SK-N-SH (cell line): ENCODE measurements at regions not wholly inside any gene's neighbourhood (a gene's known extent, or its start where the extent isn't known, plus 50 kb on each side); places are given as distances from the start of the nearest gene placed in this dataset.

Experiments
- CTCF ChIA-PET: fragments of 300-600, 350-600 bp; formaldehyde crosslinking; extraction: SDS; loops from one replicate; lab custom pipeline; 2021; lab: Yijun Ruan, JAX
- POLR2A ChIA-PET: fragments of 350-600 bp; sonication (Branson Sonifier 250); formaldehyde crosslinking; extraction: SDS; loops from one replicate; lab custom pipeline; 2020; ENCODE audit warnings: antibody characterized with exemption, inconsistent platforms; lab: Yijun Ruan, JAX
- DNase-seq: peaks from one replicate; pipeline ENCODE4 v3.0.0; 2012
- H2AFZ ChIP-seq: fragments of 200-600 bp; sonication (generic); 2 replicates; pipeline ENCODE4 v1.8.1; 2016; ENCODE audit warnings: antibody characterized with exemption, mild to moderate bottlenecking, low read depth
- H3F3A ChIP-seq: fragments of 200-600 bp; sonication (generic); replicated peaks from 2 replicates; pipeline ENCODE3; 2016; ENCODE audit warnings: antibody characterized with exemption, mild to moderate bottlenecking; ENCODE audit not compliant: insufficient read depth
- H3K27ac ChIP-seq, 2 experiments: fragments of 200-500 bp in 1 of 2; fragments of 200-600 bp in 1 of 2; sonication (Bioruptor generic) in 1 of 2; sonication (generic), shearing (Covaris generic) in 1 of 2; 2 replicates each; pipeline versions ENCODE4 v1.5.1 to v1.6.1; 2014 to 2016; ENCODE audit warnings: low read depth in 2 of 2, inconsistent platforms in 1 of 2, low read length in 1 of 2, mild to moderate bottlenecking in 1 of 2, mixed read lengths in 1 of 2
- H3K27me3 ChIP-seq: fragments of 200-600 bp; sonication (generic), shearing (Covaris generic); 2 replicates; pipeline ENCODE4 v1.6.1; 2016; ENCODE audit warnings: mixed run types; ENCODE audit not compliant: insufficient read depth
- H3K36me3 ChIP-seq, 2 experiments: fragments of 200-500 bp in 1 of 2; fragments of 200-600 bp in 1 of 2; sonication (Bioruptor generic) in 1 of 2; sonication (generic) in 1 of 2; replicated peaks in 1 of 2; 2 replicates each; pipeline versions ENCODE3 to v1.5.1; 2014 to 2016; ENCODE audit warnings: low read length in 1 of 2, mild to moderate bottlenecking in 1 of 2; ENCODE audit not compliant: insufficient read depth in 2 of 2, control insufficient read depth in 1 of 2
- H3K4me1 ChIP-seq, 2 experiments: fragments of 200-500 bp in 1 of 2; fragments of 200-600 bp in 1 of 2; sonication (Bioruptor generic) in 1 of 2; sonication (generic), shearing (Covaris generic) in 1 of 2; 2 replicates each; pipeline versions ENCODE4 v1.5.1 to v1.6.1; 2014 to 2016; ENCODE audit warnings: low read depth in 1 of 2, low read length in 1 of 2, mixed run types in 1 of 2; ENCODE audit not compliant: insufficient read depth in 2 of 2, control insufficient read depth in 1 of 2
- H3K4me2 ChIP-seq: fragments of 200-600 bp; sonication (generic), shearing (Covaris generic); 2 replicates; pipeline ENCODE4 v1.6.1; 2017; ENCODE audit warnings: mixed run types
- H3K4me3 ChIP-seq, 2 experiments: fragments of 200-500 bp in 1 of 2; fragments of 200-600 bp in 1 of 2; sonication (Bioruptor generic) in 1 of 2; sonication (generic), shearing (Covaris generic) in 1 of 2; 2 replicates each; pipeline versions ENCODE4 v1.5.1 to v1.8.1; 2014 to 2016; ENCODE audit warnings: low read depth in 2 of 2, inconsistent platforms in 1 of 2, low read length in 1 of 2, mild to moderate bottlenecking in 1 of 2, mixed read lengths in 1 of 2, moderate library complexity in 1 of 2
- H3K79me2 ChIP-seq: fragments of 200-600 bp; sonication (generic); 2 replicates; pipeline ENCODE4 v1.8.1; 2017; ENCODE audit warnings: mild to moderate bottlenecking; ENCODE audit not compliant: insufficient read depth
- H3K9ac ChIP-seq: fragments of 200-600 bp; sonication (generic); 2 replicates; pipeline ENCODE4 v1.6.1; 2017; ENCODE audit warnings: mixed run types
- H3K9me2 ChIP-seq: fragments of 200-600 bp; sonication (generic); 2 replicates; pipeline ENCODE4 v1.6.1; 2017; ENCODE audit warnings: mixed run types
- H3K9me3 ChIP-seq: fragments of 200-600 bp; sonication (generic); 2 replicates; pipeline ENCODE4 v1.6.1; 2017; ENCODE audit warnings: mixed run types, mild to moderate bottlenecking, moderate library complexity
- H4K20me1 ChIP-seq: fragments of 200-600 bp; sonication (generic); 2 replicates; pipeline ENCODE4 v1.6.1; 2017; ENCODE audit warnings: mild to moderate bottlenecking, mixed run types; ENCODE audit not compliant: insufficient read depth
- EP300 ChIP-seq, 2 experiments: IDR thresholded peaks; 2 replicates each; pipeline versions ENCODE4 v1.4.0 to v1.6.1; 2012; ENCODE audit warnings: borderline replicate concordance in 1 of 2, low read depth in 1 of 2, low read length in 1 of 2
- FOXJ3 ChIP-seq: sonication (generic); formaldehyde crosslinking; IDR thresholded peaks from 2 replicates; pipeline ENCODE4 v1.5.1; 2020; ENCODE audit warnings: mild to moderate bottlenecking, missing genetic modification reagents
- FOXM1 ChIP-seq: IDR thresholded peaks from 2 replicates; pipeline ENCODE4 v1.4.0; 2012; ENCODE audit warnings: low read depth, mild to moderate bottlenecking
- GATA2 ChIP-seq: sonication (generic); formaldehyde crosslinking; IDR thresholded peaks from 2 replicates; pipeline ENCODE4 v1.5.0; 2020; ENCODE audit warnings: mild to moderate bottlenecking, missing genetic modification reagents
- NFIC ChIP-seq: IDR thresholded peaks from 2 replicates; pipeline ENCODE4 v1.4.0; 2012; ENCODE audit warnings: borderline replicate concordance
- POLR2AphosphoS5 ChIP-seq: IDR thresholded peaks from 2 replicates; pipeline ENCODE4 v1.6.1; 2012; ENCODE audit warnings: low read depth, low read length
- RFX5 ChIP-seq: IDR thresholded peaks from 2 replicates; pipeline ENCODE4 v1.6.1; 2012; ENCODE audit warnings: mild to moderate bottlenecking, improper control_type of control experiment, low read length
- RXRA ChIP-seq: IDR thresholded peaks from 2 replicates; pipeline ENCODE4 v1.4.0; 2012; ENCODE audit warnings: low read depth, mild to moderate bottlenecking, borderline replicate concordance
- SIN3A ChIP-seq: IDR thresholded peaks from 2 replicates; pipeline ENCODE4 v1.6.1; 2012; ENCODE audit warnings: low read depth, mild to moderate bottlenecking, low read length, moderate library complexity, borderline replicate concordance
- SMC3 ChIP-seq: IDR thresholded peaks from 2 replicates; pipeline ENCODE4 v1.6.1; 2012; ENCODE audit warnings: low read depth, low read length, improper control_type of control experiment
- TCF12 ChIP-seq: IDR thresholded peaks from 2 replicates; pipeline ENCODE4 v1.4.0; 2012
- TEAD4 ChIP-seq: IDR thresholded peaks from 2 replicates; pipeline ENCODE4 v1.4.0; 2012; ENCODE audit warnings: mild to moderate bottlenecking, borderline replicate concordance; ENCODE audit not compliant: insufficient read depth
- YY1 ChIP-seq: IDR thresholded peaks from 2 replicates; pipeline ENCODE4 v1.4.0; 2012; ENCODE audit warnings: low read depth, mild to moderate bottlenecking
- WGBS: methylation state at CpG from one replicate; pipeline ENCODE4 v1.1.6; 2017; ENCODE audit warnings: low lambda C conversion rate; 5-methylcytosine and 5-hydroxymethylcytosine counted together
- TF ChIP-seq, protein P1 (sequence below): fragments of 150-350 bp; IDR thresholded peaks from 2 replicates; pipeline ENCODE4 v1.6.1; 2017; ENCODE audit warnings: antibody characterized with exemption, low read length, low read depth, borderline replicate concordance
- TF ChIP-seq, protein P2 (sequence below): IDR thresholded peaks from 2 replicates; pipeline ENCODE4 v1.4.0; 2012; ENCODE audit warnings: low read depth
- TF ChIP-seq, protein P3 (sequence below): fragments of 150-350 bp; IDR thresholded peaks from 2 replicates; pipeline ENCODE4 v1.6.1; 2016; ENCODE audit warnings: mild to moderate bottlenecking, low read depth, low read length
- TF ChIP-seq, protein P4 (sequence below): IDR thresholded peaks from 2 replicates; pipeline ENCODE4; 2012
- TF ChIP-seq, protein P5 (sequence below): IDR thresholded peaks from 2 replicates; pipeline ENCODE4 v1.6.1; 2012; ENCODE audit warnings: mild to moderate bottlenecking, low read depth, low read length, moderate library complexity
- TF ChIP-seq, protein P6 (sequence below): IDR thresholded peaks from 2 replicates; pipeline ENCODE4 v1.4.0; 2012; ENCODE audit warnings: low read depth, borderline replicate concordance

DNA sequence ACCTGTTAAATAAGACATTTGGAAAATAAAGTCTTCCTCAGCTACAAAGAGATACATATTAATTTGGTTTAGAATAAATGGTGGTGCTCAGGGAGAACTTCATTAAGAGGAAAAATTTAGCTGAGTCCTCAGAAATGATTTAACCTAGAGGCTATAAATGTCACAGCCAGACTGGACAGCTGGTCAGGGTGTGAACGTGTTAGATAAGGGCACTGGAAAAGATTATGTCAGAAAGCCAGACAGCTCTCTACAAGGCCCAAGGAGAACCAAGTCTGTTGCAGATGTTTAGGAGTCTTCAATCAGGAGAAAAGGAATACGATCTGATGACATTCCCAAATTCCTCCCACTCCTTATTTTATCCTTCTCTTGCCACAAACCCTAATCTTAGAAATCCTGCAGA lies 265.2 kb downstream of the MAT2B start:
- Histone ChIP-seq H3K4me2 (no peak overlapping the region), H3K9ac (no peak overlapping the region), H3K27me3 (no peaks in the 10 kb centered on the region), H3K9me3 (no peaks in the 10 kb centered on the region), H3K27ac (no peak overlapping the region), H2AFZ (no peak overlapping the region), H3K4me3 (no peak overlapping the region), H4K20me1 (no peaks in the 10 kb centered on the region), H3K36me3 (no peaks in the 10 kb centered on the region), H3K4me1 (no peaks in the 10 kb centered on the region; a peak in 1 of 4 replicates), H3F3A (no peaks in the 10 kb centered on the region), H3K79me2 (no peaks in the 10 kb centered on the region), H3K9me2 (no peaks in the 10 kb centered on the region)
- TF ChIP-seq YY1 = no peak
- no peak for TF ChIP-seq GATA2 (CRISPR knock-in tag)
- TF ChIP-seq, protein P1, sequence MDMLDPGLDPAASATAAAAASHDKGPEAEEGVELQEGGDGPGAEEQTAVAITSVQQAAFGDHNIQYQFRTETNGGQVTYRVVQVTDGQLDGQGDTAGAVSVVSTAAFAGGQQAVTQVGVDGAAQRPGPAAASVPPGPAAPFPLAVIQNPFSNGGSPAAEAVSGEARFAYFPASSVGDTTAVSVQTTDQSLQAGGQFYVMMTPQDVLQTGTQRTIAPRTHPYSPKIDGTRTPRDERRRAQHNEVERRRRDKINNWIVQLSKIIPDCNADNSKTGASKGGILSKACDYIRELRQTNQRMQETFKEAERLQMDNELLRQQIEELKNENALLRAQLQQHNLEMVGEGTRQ = no peak
- TF ChIP-seq, protein P2, sequence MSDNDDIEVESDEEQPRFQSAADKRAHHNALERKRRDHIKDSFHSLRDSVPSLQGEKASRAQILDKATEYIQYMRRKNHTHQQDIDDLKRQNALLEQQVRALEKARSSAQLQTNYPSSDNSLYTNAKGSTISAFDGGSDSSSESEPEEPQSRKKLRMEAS = no peak
- TF ChIP-seq, protein P3, sequence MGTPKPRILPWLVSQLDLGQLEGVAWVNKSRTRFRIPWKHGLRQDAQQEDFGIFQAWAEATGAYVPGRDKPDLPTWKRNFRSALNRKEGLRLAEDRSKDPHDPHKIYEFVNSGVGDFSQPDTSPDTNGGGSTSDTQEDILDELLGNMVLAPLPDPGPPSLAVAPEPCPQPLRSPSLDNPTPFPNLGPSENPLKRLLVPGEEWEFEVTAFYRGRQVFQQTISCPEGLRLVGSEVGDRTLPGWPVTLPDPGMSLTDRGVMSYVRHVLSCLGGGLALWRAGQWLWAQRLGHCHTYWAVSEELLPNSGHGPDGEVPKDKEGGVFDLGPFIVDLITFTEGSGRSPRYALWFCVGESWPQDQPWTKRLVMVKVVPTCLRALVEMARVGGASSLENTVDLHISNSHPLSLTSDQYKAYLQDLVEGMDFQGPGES = no peak
- ChIA-PET POLR2A (no interaction called here), CTCF (no interaction called here)
- DNase-seq = no peak
- WGBS = 37% methylated on average over 2 of the region's 2 CpGs

DNA sequence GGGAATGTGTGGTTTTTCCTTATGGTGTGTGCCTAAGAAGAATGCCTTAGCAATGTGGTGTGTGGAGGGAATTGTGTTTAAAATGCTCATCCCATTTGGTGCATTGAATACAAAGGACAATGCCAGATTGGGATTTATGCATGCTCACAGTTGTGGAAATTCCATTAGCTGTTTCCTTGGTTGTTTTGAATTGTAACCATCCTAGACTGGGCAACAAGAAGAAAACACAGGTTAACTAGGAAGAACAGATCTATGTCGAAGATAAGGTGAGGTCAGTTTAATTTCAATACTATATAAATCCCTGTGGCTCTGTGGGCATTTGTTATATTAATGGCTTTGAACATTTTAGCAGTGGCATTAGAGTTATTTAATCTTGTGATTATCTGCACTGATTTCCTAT lies 266.8 kb downstream of the MAT2B start:
- H3K4me2 ChIP-seq = no peak overlapping the region
- H3K79me2 ChIP-seq = no peaks in the 10 kb centered on the region
- H3K27ac ChIP-seq = no peak overlapping the region
- H3F3A ChIP-seq = no peaks in the 10 kb centered on the region
- 48% methylated on average over 1 of the region's 1 CpG for WGBS
- TF ChIP-seq, protein P3 = no peak
- TF ChIP-seq, protein P4, sequence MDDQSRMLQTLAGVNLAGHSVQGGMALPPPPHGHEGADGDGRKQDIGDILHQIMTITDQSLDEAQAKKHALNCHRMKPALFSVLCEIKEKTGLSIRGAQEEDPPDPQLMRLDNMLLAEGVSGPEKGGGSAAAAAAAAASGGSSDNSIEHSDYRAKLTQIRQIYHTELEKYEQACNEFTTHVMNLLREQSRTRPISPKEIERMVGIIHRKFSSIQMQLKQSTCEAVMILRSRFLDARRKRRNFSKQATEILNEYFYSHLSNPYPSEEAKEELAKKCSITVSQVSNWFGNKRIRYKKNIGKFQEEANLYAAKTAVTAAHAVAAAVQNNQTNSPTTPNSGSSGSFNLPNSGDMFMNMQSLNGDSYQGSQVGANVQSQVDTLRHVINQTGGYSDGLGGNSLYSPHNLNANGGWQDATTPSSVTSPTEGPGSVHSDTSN = no peak
- TF ChIP-seq, protein P5, sequence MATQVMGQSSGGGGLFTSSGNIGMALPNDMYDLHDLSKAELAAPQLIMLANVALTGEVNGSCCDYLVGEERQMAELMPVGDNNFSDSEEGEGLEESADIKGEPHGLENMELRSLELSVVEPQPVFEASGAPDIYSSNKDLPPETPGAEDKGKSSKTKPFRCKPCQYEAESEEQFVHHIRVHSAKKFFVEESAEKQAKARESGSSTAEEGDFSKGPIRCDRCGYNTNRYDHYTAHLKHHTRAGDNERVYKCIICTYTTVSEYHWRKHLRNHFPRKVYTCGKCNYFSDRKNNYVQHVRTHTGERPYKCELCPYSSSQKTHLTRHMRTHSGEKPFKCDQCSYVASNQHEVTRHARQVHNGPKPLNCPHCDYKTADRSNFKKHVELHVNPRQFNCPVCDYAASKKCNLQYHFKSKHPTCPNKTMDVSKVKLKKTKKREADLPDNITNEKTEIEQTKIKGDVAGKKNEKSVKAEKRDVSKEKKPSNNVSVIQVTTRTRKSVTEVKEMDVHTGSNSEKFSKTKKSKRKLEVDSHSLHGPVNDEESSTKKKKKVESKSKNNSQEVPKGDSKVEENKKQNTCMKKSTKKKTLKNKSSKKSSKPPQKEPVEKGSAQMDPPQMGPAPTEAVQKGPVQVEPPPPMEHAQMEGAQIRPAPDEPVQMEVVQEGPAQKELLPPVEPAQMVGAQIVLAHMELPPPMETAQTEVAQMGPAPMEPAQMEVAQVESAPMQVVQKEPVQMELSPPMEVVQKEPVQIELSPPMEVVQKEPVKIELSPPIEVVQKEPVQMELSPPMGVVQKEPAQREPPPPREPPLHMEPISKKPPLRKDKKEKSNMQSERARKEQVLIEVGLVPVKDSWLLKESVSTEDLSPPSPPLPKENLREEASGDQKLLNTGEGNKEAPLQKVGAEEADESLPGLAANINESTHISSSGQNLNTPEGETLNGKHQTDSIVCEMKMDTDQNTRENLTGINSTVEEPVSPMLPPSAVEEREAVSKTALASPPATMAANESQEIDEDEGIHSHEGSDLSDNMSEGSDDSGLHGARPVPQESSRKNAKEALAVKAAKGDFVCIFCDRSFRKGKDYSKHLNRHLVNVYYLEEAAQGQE = no peak
- no peak for TF ChIP-seq FOXJ3 (CRISPR knock-in tag)
- TF ChIP-seq RFX5 = no peak
- no peak for TF ChIP-seq EP300 (IDR thresholded peaks at IDR 0.05; ENCODE audit: borderline replicate concordance in 1 of 2, low read depth in 1 of 2, low read length in 1 of 2)
- TF ChIP-seq SIN3A = no peak
- TF ChIP-seq SMC3 = no peak
- TF ChIP-seq RXRA = no peak
- TF ChIP-seq, protein P6, sequence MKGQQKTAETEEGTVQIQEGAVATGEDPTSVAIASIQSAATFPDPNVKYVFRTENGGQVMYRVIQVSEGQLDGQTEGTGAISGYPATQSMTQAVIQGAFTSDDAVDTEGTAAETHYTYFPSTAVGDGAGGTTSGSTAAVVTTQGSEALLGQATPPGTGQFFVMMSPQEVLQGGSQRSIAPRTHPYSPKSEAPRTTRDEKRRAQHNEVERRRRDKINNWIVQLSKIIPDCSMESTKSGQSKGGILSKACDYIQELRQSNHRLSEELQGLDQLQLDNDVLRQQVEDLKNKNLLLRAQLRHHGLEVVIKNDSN = no peak
- TF ChIP-seq TCF12 = no peak
- TF ChIP-seq TEAD4 = no peak
- TF ChIP-seq FOXM1 = no peak
- TF ChIP-seq POLR2AphosphoS5 = no peak
- no peak for TF ChIP-seq NFIC
- H3K4me3 ChIP-seq = no peak overlapping the region
- DNase-seq = no peak
- H3K4me1 ChIP-seq = no peaks in the 10 kb centered on the region; a peak in 1 of 4 replicates
- H2AFZ ChIP-seq = no peak overlapping the region
- no peaks in the 10 kb centered on the region for H3K27me3 ChIP-seq
- no peak overlapping the region for H3K9ac ChIP-seq
- H3K36me3 ChIP-seq = no peaks in the 10 kb centered on the region
- CTCF ChIA-PET = no interaction called here
- POLR2A ChIA-PET = no interaction called here
- no peaks in the 10 kb centered on the region for H3K9me3 ChIP-seq
- no peaks in the 10 kb centered on the region for H3K9me2 ChIP-seq
- H4K20me1 ChIP-seq = no peaks in the 10 kb centered on the region
